OCI-LY7 (cell line): ENCODE measurements at regions not wholly inside any gene's neighbourhood (a gene's known extent, or its start where the extent isn't known, plus 50 kb on each side); places are given as distances from the start of the nearest gene placed in this dataset.

ENCODE experiments used
- BruUV-seq: library from RNA; stranded (reverse); fragments of 400-500 nt; replicated peaks from 2 replicates; lab custom pipeline; 2021; lab: Mats Ljungman, UMichigan
- CTCF ChIA-PET: fragments of 300-600 bp; sonication (Branson Sonifier 250); formaldehyde crosslinking; loops from one replicate; lab custom pipeline; 2022; ENCODE audit warnings: antibody characterized with exemption; ENCODE audit not compliant: unreplicated experiment; lab: Charles Lee
- POLR2A ChIA-PET: fragments of 300-600 bp; sonication (Branson Sonifier 250); formaldehyde crosslinking; loops from one replicate; lab custom pipeline; 2022; ENCODE audit warnings: antibody characterized with exemption; lab: Charles Lee
- DNase-seq: peaks from one replicate; pipeline ENCODE4 v3.0.0-alpha.2; 2015; ENCODE audit warnings: low spot score
- H2AFZ ChIP-seq: fragments of 200-600 bp; sonication (generic), shearing (Covaris generic); 2 replicates; pipeline ENCODE4 v1.6.1; 2014; ENCODE audit warnings: mild to moderate bottlenecking, antibody characterized with exemption, low read length, moderate library complexity
- H3K27ac ChIP-seq: fragments of 200-600 bp; sonication (generic); 2 replicates; pipeline ENCODE4 v1.5.1; 2014; ENCODE audit warnings: mixed run types, low read depth, mild to moderate bottlenecking, moderate library complexity, low read length, inconsistent platforms; ENCODE audit not compliant: poor library complexity, severe bottlenecking
- H3K36me3 ChIP-seq: fragments of 200-600 bp; sonication (generic); 2 replicates; pipeline ENCODE4 v1.6.1; 2014; ENCODE audit warnings: mild to moderate bottlenecking, antibody characterized with exemption, low read length, moderate library complexity, mixed read lengths; ENCODE audit not compliant: insufficient read depth
- H3K4me1 ChIP-seq: fragments of 200-600 bp; sonication (generic); 2 replicates; pipeline ENCODE4 v1.5.1; 2014; ENCODE audit warnings: mild to moderate bottlenecking, low read length; ENCODE audit not compliant: insufficient read depth, poor library complexity, severe bottlenecking
- H3K4me2 ChIP-seq: fragments of 200-600 bp; sonication (generic); 2 replicates; pipeline ENCODE4 v1.6.1; 2014; ENCODE audit warnings: mild to moderate bottlenecking, low read length
- H3K4me3 ChIP-seq: fragments of 200-600 bp; sonication (generic); 2 replicates; pipeline ENCODE4 v1.5.1; 2014; ENCODE audit warnings: mild to moderate bottlenecking, low read depth, low read length; ENCODE audit not compliant: poor library complexity, severe bottlenecking
- H3K79me2 ChIP-seq: fragments of 200-600 bp; sonication (generic); 2 replicates; pipeline ENCODE4 v1.6.1; 2016; ENCODE audit warnings: low read depth, mild to moderate bottlenecking, low read length, moderate library complexity, mixed read lengths; ENCODE audit not compliant: insufficient read depth
- H3K9me2 ChIP-seq: fragments of 200-600 bp; sonication (generic); 2 replicates; pipeline ENCODE4 v1.6.1; 2016; ENCODE audit warnings: mild to moderate bottlenecking, low read length, mixed read lengths; ENCODE audit not compliant: insufficient read depth
- H3K9me3 ChIP-seq: fragments of 200-600 bp; sonication (generic); 2 replicates; pipeline ENCODE4 v1.6.1; 2014; ENCODE audit warnings: mild to moderate bottlenecking, mixed run types, low read length, mixed read lengths
- H4K20me1 ChIP-seq: fragments of 200-600 bp; sonication (generic); 2 replicates; pipeline ENCODE4 v1.6.1; 2014; ENCODE audit warnings: mild to moderate bottlenecking, antibody characterized with exemption, low read length, moderate library complexity, mixed read lengths; ENCODE audit not compliant: insufficient read depth
- EZH2phosphoT487 ChIP-seq: fragments of 200-600 bp; sonication (generic); IDR thresholded peaks from 2 replicates; pipeline ENCODE4 v1.6.1; 2018; ENCODE audit warnings: low read depth, borderline replicate concordance, mild to moderate bottlenecking, mixed run types, antibody characterized with exemption, low read length, moderate library complexity, mixed read lengths
- intact Hi-C: fragments of 100-400 bp; cut with micrococcal nuclease; formaldehyde crosslinking; loops from one replicate; pipeline ENCODE4 v1.10.0; 2022; ENCODE audit not compliant: unreplicated experiment
- TF ChIP-seq, protein P1 (sequence below): fragments of 200-600 bp; sonication (generic); conservative IDR thresholded peaks from 2 replicates; pipeline ENCODE4 v1.5.1; 2014; ENCODE audit warnings: mild to moderate bottlenecking, antibody characterized with exemption, low read length, moderate library complexity, mixed read lengths

- no peaks in the 10 kb centered on the region for H4K20me1 ChIP-seq
- no peak overlapping the region for H2AFZ ChIP-seq
- no peaks in the 10 kb centered on the region for H3K9me2 ChIP-seq
- peaks cover 13% of the 10 kb centered on the region for H3K4me1 ChIP-seq
- POLR2A ChIA-PET: no interaction called here
- H3K27ac ChIP-seq: no peak overlapping the region
- CTCF ChIA-PET: interaction anchor here (0.6 kb wide), 1 partner anchor 163 kb away, joined by 5 read pairs; no protein-coding TSS in a partner anchor
- DNase-seq: no peak
- H3K36me3 ChIP-seq: no peaks in the 10 kb centered on the region
- no peaks in the 10 kb centered on the region for H3K9me3 ChIP-seq
- TF ChIP-seq EZH2phosphoT487: no peak
- TF ChIP-seq, protein P1, sequence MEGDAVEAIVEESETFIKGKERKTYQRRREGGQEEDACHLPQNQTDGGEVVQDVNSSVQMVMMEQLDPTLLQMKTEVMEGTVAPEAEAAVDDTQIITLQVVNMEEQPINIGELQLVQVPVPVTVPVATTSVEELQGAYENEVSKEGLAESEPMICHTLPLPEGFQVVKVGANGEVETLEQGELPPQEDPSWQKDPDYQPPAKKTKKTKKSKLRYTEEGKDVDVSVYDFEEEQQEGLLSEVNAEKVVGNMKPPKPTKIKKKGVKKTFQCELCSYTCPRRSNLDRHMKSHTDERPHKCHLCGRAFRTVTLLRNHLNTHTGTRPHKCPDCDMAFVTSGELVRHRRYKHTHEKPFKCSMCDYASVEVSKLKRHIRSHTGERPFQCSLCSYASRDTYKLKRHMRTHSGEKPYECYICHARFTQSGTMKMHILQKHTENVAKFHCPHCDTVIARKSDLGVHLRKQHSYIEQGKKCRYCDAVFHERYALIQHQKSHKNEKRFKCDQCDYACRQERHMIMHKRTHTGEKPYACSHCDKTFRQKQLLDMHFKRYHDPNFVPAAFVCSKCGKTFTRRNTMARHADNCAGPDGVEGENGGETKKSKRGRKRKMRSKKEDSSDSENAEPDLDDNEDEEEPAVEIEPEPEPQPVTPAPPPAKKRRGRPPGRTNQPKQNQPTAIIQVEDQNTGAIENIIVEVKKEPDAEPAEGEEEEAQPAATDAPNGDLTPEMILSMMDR: no peak
- no TSS peak for BruUV-seq
- H3K4me2 ChIP-seq: no peak overlapping the region
- intact Hi-C loops: no loop called here
- no peak overlapping the region for H3K4me3 ChIP-seq
- no peaks in the 10 kb centered on the region for H3K79me2 ChIP-seq
These were observed 264.9 kb upstream of the SDK2 start for GRCh38 chr17:73909186-73909585.

GRCh38 chr17:73910206-73910605 is 266.0 kb upstream of the SDK2 start:
- H3K9me3 ChIP-seq: peaks cover 3% of the 10 kb centered on the region; the same call in 1 of the 2 replicates
- no peak overlapping the region for H3K4me2 ChIP-seq
- TF ChIP-seq, protein P1: no peak
- TF ChIP-seq EZH2phosphoT487: no peak
- BruUV-seq: no TSS peak
- no peaks in the 10 kb centered on the region for H4K20me1 ChIP-seq
- intact Hi-C loops: no loop called here
- CTCF ChIA-PET: no interaction called here
- no peak overlapping the region for H3K4me3 ChIP-seq
- H3K9me2 ChIP-seq: no peaks in the 10 kb centered on the region
- H3K79me2 ChIP-seq: no peaks in the 10 kb centered on the region
- DNase-seq: peak; percentile 22
- H3K36me3 ChIP-seq: no peaks in the 10 kb centered on the region
- no peak overlapping the region for H3K27ac ChIP-seq
- peaks cover 15% of the 10 kb centered on the region for H3K4me1 ChIP-seq
- H2AFZ ChIP-seq: no peak overlapping the region
- POLR2A ChIA-PET: no interaction called here

DNA sequence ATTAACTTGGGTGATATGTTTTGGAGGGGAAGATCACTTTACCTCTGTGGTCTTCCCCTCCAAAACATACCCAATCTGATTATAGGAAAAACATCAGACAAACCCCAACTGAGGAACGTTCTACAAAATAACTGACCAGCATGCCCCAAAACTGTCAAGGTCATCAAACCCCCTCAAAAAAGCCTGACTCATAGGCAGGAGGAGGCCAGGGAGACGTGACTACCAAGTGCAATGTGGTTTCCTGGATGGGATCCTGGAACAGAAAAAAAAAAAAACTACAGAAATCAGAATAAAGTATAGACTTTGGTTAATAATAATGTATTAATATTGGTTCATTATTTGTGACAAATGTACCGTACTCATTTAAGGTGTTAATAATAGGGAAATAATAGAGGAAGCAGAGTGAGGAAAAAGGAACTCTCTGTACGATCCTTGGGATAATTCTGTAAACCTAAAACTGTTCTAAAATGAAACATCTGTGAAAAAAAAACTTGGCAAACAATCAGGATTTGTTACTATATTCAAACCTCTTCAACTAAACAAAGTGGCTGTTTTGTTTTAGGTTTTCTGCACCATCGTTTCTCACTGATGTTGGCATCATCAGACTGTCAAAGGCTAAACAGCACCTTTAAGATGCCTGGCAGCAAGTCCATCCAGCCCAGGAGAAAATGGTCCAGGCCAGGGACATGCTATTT is 266.7 kb upstream of the SDK2 start:
- H3K9me3 ChIP-seq: peaks cover 8% of the 10 kb centered on the region; the same call in 1 of the 2 replicates
- no peaks in the 10 kb centered on the region for H3K9me2 ChIP-seq
- ChIA-PET CTCF (no interaction called here), POLR2A (no interaction called here)
- no TSS peak for BruUV-seq
- H3K4me1 ChIP-seq: peaks cover 15% of the 10 kb centered on the region
- H3K4me3 ChIP-seq: no peak overlapping the region
- no peaks in the 10 kb centered on the region for H3K79me2 ChIP-seq
- H2AFZ ChIP-seq: no peak overlapping the region
- no peaks in the 10 kb centered on the region for H4K20me1 ChIP-seq
- no peak for DNase-seq
- H3K4me2 ChIP-seq: no peak overlapping the region
- H3K27ac ChIP-seq: no peak overlapping the region
- TF ChIP-seq, protein P1: no peak
- no peak for TF ChIP-seq EZH2phosphoT487
- no peaks in the 10 kb centered on the region for H3K36me3 ChIP-seq
- intact Hi-C loops: no loop called here
